ENCODE measurements at regions not wholly inside any gene's neighbourhood (a gene's known extent, or its start where the extent isn't known, plus 50 kb on each side); places are given as distances from the start of the nearest gene placed in this dataset.
"Not testable (repeated sequence)": the region's sequence is repeated elsewhere in the genome, so short reads cannot be mapped to it uniquely, and the experiment has no call there.

DNA sequence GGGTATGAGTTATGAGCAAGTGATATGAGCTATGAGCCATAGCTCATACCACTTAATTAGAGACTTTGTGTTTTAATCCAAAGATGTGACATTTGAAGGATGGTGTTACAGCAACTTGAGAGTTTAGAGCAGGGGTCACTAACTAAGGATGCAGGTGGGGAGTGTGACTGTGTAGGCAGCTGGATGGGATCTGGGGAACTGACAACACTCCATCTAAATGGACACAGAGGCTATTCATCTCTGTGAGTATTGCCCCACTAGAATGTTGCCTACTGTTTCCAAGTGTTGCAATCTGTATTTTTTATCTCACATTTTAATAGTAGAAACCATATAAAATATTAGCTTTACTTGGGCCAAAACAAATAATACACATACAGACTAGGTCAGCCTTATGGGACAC lies 488.1 kb upstream of the DAB2 start:
- no peak for DNase-seq (ENCODE audit: low read depth in 2 of 2)
- no peak overlapping the region for H3K4me2 ChIP-seq (ENCODE audit: extremely low read depth, insufficient read depth, low read length)
- TF ChIP-seq EZH2 (IDR thresholded peaks at IDR 0.05; ENCODE audit: low read length, missing control alignments), result no peak
- TF ChIP-seq, protein P1, sequence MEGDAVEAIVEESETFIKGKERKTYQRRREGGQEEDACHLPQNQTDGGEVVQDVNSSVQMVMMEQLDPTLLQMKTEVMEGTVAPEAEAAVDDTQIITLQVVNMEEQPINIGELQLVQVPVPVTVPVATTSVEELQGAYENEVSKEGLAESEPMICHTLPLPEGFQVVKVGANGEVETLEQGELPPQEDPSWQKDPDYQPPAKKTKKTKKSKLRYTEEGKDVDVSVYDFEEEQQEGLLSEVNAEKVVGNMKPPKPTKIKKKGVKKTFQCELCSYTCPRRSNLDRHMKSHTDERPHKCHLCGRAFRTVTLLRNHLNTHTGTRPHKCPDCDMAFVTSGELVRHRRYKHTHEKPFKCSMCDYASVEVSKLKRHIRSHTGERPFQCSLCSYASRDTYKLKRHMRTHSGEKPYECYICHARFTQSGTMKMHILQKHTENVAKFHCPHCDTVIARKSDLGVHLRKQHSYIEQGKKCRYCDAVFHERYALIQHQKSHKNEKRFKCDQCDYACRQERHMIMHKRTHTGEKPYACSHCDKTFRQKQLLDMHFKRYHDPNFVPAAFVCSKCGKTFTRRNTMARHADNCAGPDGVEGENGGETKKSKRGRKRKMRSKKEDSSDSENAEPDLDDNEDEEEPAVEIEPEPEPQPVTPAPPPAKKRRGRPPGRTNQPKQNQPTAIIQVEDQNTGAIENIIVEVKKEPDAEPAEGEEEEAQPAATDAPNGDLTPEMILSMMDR (conservative IDR thresholded peaks at IDR 0.05 in 1 of 2, IDR thresholded peaks at IDR 0.05 in 1 of 2; ENCODE audit: low read depth in 1 of 2, low read length in 2 of 2), result no peak
- no peak overlapping the region for H3K4me3 ChIP-seq (replicated peaks in 1 of 4; ENCODE audit: control extremely low read depth in 1 of 4, insufficient read depth in 1 of 4, low read depth in 3 of 4, low read length in 4 of 4)
- H3K36me3 ChIP-seq (ENCODE audit: control insufficient read depth, insufficient read depth, low read length), result no peaks in the 10 kb centered on the region
- no peak overlapping the region for H3K27ac ChIP-seq (ENCODE audit: insufficient read depth, low read length)
- no peaks in the 10 kb centered on the region for H4K20me1 ChIP-seq (ENCODE audit: control insufficient read depth, extremely low read depth, insufficient read depth, low read length)
- no peaks in the 10 kb centered on the region for H3K9me3 ChIP-seq (ENCODE audit: control insufficient read depth, insufficient read depth, low read depth, low read length)
- H3K79me2 ChIP-seq (ENCODE audit: control insufficient read depth, insufficient read depth, low read length), result no peaks in the 10 kb centered on the region
- H3K27me3 ChIP-seq (ENCODE audit: control insufficient read depth, insufficient read depth, low read length), result no peaks in the 10 kb centered on the region
- no peak overlapping the region for H3K9ac ChIP-seq (ENCODE audit: insufficient read depth, low read length)
- no peak overlapping the region for H2AFZ ChIP-seq (ENCODE audit: low read length)
- H3K4me1 ChIP-seq (ENCODE audit: control insufficient read depth, extremely low read depth, insufficient read depth, low read length), result no peaks in the 10 kb centered on the region

GRCh38 chr5:39907267-39907951 lies 482.6 kb upstream of the DAB2 start:
- not testable (repeated sequence) for H3K4me2 ChIP-seq (ENCODE audit: extremely low read depth, insufficient read depth, low read length); H3K4me3 ChIP-seq (replicated peaks in 1 of 4; ENCODE audit: control extremely low read depth in 1 of 4, insufficient read depth in 1 of 4, low read depth in 3 of 4, low read length in 4 of 4); H3K79me2 ChIP-seq (ENCODE audit: control insufficient read depth, insufficient read depth, low read length); H4K20me1 ChIP-seq (ENCODE audit: control insufficient read depth, extremely low read depth, insufficient read depth, low read length); H3K27me3 ChIP-seq (ENCODE audit: control insufficient read depth, insufficient read depth, low read length); H3K27ac ChIP-seq (ENCODE audit: insufficient read depth, low read length); H3K4me1 ChIP-seq (ENCODE audit: control insufficient read depth, extremely low read depth, insufficient read depth, low read length); H3K9ac ChIP-seq (ENCODE audit: insufficient read depth, low read length); H2AFZ ChIP-seq (ENCODE audit: low read length); H3K9me3 ChIP-seq (ENCODE audit: control insufficient read depth, insufficient read depth, low read depth, low read length); H3K36me3 ChIP-seq (ENCODE audit: control insufficient read depth, insufficient read depth, low read length)
- peak in 1 of 2 donors; percentile 5 for DNase-seq (ENCODE audit: low read depth in 2 of 2)

DNA sequence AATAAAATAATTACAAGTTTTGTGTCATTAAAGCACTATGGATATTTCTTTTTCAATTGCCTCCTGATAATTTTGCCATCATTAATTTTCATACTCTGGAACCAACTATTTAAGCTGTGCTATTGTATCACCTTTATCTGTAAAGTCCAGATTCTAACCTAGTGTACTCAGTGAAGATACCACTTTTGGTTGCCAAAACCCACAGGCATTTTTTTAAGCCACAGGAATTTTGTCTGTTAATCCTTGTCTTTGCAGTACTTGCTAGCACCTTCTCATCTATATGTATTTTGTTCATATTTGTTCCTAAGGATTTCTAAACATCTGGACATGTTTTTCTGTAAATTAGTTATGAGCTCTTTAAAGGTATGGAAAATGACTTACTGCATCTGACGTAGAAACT lies 481.4 kb upstream of the DAB2 start:
- Histone ChIP-seq H2AFZ (ENCODE audit: low read length) (no peak overlapping the region), H3K9ac (ENCODE audit: insufficient read depth, low read length) (no peak overlapping the region), H3K4me3 (replicated peaks in 1 of 4; ENCODE audit: control extremely low read depth in 1 of 4, insufficient read depth in 1 of 4, low read depth in 3 of 4, low read length in 4 of 4) (no peak overlapping the region), H3K27me3 (ENCODE audit: control insufficient read depth, insufficient read depth, low read length) (no peaks in the 10 kb centered on the region), H3K36me3 (ENCODE audit: control insufficient read depth, insufficient read depth, low read length) (no peaks in the 10 kb centered on the region), H4K20me1 (ENCODE audit: control insufficient read depth, extremely low read depth, insufficient read depth, low read length) (no peaks in the 10 kb centered on the region), H3K79me2 (ENCODE audit: control insufficient read depth, insufficient read depth, low read length) (no peaks in the 10 kb centered on the region), H3K9me3 (ENCODE audit: control insufficient read depth, insufficient read depth, low read depth, low read length) (no peaks in the 10 kb centered on the region), H3K4me2 (ENCODE audit: extremely low read depth, insufficient read depth, low read length) (no peak overlapping the region), H3K4me1 (ENCODE audit: control insufficient read depth, extremely low read depth, insufficient read depth, low read length) (no peaks in the 10 kb centered on the region), H3K27ac (ENCODE audit: insufficient read depth, low read length) (no peak overlapping the region)
- peak; percentile 21 to 54 for DNase-seq (ENCODE audit: low read depth in 2 of 2)
- TF ChIP-seq, protein P1 (conservative IDR thresholded peaks at IDR 0.05 in 1 of 2, IDR thresholded peaks at IDR 0.05 in 1 of 2; ENCODE audit: low read depth in 1 of 2, low read length in 2 of 2), result no peak
- no peak for TF ChIP-seq EZH2 (IDR thresholded peaks at IDR 0.05; ENCODE audit: low read length, missing control alignments)

Measured in fibroblast of lung (primary cell).